ENCODE measurements at regions not wholly inside any gene's neighbourhood (a gene's known extent, or its start where the extent isn't known, plus 50 kb on each side); places are given as distances from the start of the nearest gene placed in this dataset.
"Not testable (repeated sequence)": the region's sequence is repeated elsewhere in the genome, so short reads cannot be mapped to it uniquely, and the experiment has no call there.

DNA sequence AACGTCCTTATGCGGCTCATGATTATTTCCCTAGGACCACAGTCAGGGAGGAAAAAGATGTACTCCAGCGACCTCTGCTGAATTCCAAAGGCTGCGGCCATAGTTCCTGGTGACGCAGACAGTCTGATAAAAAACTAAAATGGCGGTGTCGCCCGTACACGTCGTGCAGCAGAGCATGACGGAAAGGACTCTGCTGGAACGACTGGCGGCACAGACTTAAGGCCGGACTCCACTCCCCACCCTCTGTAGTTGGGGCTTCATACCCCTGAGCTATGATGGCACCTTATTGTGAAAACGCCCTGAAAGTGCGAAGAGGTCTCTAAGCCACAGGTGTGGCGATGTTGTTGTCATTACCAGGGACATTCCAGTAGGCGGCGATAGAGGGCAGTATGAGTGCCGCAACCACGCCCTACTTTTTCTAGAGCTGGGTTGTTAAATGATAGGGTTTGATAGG, 90.0 kb upstream of the EDA2R start:
- no peaks in the 10 kb centered on the region for H3K36me3 ChIP-seq
- peak overlapping the region; percentile 31 for H3K4me3 ChIP-seq
- no peaks in the 10 kb centered on the region for H3K27me3 ChIP-seq
- H3K4me1 ChIP-seq, result no peaks in the 10 kb centered on the region
- H3K9ac ChIP-seq (ENCODE audit: low read depth in 2 of 2, low read length in 2 of 2), result no peak overlapping the region
- TF ChIP-seq, protein P1, sequence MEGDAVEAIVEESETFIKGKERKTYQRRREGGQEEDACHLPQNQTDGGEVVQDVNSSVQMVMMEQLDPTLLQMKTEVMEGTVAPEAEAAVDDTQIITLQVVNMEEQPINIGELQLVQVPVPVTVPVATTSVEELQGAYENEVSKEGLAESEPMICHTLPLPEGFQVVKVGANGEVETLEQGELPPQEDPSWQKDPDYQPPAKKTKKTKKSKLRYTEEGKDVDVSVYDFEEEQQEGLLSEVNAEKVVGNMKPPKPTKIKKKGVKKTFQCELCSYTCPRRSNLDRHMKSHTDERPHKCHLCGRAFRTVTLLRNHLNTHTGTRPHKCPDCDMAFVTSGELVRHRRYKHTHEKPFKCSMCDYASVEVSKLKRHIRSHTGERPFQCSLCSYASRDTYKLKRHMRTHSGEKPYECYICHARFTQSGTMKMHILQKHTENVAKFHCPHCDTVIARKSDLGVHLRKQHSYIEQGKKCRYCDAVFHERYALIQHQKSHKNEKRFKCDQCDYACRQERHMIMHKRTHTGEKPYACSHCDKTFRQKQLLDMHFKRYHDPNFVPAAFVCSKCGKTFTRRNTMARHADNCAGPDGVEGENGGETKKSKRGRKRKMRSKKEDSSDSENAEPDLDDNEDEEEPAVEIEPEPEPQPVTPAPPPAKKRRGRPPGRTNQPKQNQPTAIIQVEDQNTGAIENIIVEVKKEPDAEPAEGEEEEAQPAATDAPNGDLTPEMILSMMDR (IDR thresholded peaks at IDR 0.05), result peak; percentile 67
- no peaks in the 10 kb centered on the region for H3K9me3 ChIP-seq
- DNase-seq, result peak; percentile 62
- intact Hi-C loops (cut with DNase I), result loop anchor here (10.0 kb wide), 1 partner anchor 1154 kb away; no protein-coding TSS in a partner anchor
- peak overlapping the region; percentile 6 for H3K27ac ChIP-seq

DNA sequence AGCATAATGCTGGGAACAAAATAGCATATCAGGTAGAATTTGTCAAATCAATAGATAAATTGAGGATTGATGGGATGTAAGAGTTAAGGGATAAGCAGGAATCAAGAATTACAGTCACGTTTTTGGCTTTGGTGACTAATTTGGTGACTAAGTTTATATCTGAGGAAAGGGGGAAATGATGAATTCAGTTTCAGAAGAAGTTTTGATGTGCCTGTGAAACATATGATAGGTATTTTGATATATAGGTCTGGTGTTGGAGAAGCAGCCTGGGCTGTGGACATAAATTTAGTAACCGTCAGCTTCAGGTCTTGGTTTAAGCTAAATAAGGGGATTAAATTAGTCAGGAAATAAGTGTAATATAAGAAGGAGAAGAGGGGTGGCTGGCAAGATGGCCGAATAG, 79.0 kb upstream of the EDA2R start:
- no peak for DNase-seq
- TF ChIP-seq, protein P1 (IDR thresholded peaks at IDR 0.05), result no peak
- no peak overlapping the region for H3K4me3 ChIP-seq
- no peaks in the 10 kb centered on the region for H3K4me1 ChIP-seq
- no peaks in the 10 kb centered on the region for H3K36me3 ChIP-seq
- intact Hi-C loops (cut with DNase I), result no loop called here
- peaks cover 3% of the 10 kb centered on the region for H3K27me3 ChIP-seq
- H3K9ac ChIP-seq (ENCODE audit: low read depth in 2 of 2, low read length in 2 of 2), result no peak overlapping the region
- H3K27ac ChIP-seq, result no peak overlapping the region
- H3K9me3 ChIP-seq, result no peaks in the 10 kb centered on the region

DNA sequence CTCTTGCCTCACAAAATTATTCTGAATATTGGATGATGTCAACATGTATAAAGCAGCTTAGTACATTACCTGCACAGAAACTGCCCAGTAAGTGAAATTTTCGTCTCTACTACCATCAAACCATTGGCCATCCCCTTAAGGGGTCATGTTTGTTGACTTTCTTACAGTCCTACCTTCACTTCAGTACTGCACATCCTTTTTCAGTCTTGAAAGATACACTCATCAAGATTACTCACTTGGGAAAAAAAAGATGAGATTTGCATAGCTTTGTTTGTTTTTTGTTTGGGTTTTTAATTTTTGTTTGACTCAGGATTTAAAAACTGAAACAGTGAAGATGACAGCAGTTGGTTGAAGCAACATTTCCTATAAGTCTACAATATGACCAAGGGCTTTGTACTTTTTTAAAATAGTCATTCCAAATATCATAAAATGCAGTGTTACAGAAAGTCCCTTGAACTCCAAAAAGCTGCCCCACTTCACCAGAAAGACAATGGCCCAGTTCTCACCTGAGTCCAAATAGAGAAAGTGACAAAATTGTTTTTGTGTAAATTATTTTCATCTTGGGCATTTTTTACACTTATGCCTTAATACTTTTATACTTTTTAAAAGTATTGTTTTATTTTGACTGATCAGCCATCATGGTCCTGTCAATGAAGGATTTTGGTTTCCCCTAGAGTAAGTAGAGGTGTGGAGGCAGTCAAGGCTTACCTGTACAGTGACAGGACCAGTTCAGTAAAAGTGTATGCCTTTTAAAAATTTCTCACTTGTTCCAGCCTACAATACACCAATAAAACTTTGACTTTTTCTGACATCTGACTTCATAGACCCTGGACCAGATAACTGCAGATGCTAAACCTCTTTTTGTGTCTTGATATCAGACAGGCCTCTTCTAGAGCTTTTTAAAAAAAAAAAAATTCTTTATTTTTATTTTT, 59.7 kb upstream of the EDA2R start:
- Histone ChIP-seq H3K4me1 (no peaks in the 10 kb centered on the region), H3K4me3 (no peak overlapping the region), H3K9me3 (no peaks in the 10 kb centered on the region), H3K27me3 (no peaks in the 10 kb centered on the region), H3K36me3 (no peaks in the 10 kb centered on the region), H3K27ac (no peak overlapping the region), H3K9ac (ENCODE audit: low read depth in 2 of 2, low read length in 2 of 2) (no peak overlapping the region)
- intact Hi-C loops (cut with DNase I), result no loop called here
- TF ChIP-seq, protein P1 (IDR thresholded peaks at IDR 0.05), result no peak
- DNase-seq, result no peak

- intact Hi-C loops (cut with DNase I); H3K27ac ChIP-seq; H3K36me3 ChIP-seq; H3K9ac ChIP-seq (ENCODE audit: low read depth in 2 of 2, low read length in 2 of 2); H3K9me3 ChIP-seq; H3K27me3 ChIP-seq; DNase-seq; H3K4me3 ChIP-seq; H3K4me1 ChIP-seq: not testable (repeated sequence)
These were observed 53.6 kb upstream of the EDA2R start for GRCh38 chrX:66692512-66692911.

Measured in colonic mucosa (tissue), 4 donors.